ENCODE measurements at regions not wholly inside any gene's neighbourhood (a gene's known extent, or its start where the extent isn't known, plus 50 kb on each side); places are given as distances from the start of the nearest gene placed in this dataset.

DNA sequence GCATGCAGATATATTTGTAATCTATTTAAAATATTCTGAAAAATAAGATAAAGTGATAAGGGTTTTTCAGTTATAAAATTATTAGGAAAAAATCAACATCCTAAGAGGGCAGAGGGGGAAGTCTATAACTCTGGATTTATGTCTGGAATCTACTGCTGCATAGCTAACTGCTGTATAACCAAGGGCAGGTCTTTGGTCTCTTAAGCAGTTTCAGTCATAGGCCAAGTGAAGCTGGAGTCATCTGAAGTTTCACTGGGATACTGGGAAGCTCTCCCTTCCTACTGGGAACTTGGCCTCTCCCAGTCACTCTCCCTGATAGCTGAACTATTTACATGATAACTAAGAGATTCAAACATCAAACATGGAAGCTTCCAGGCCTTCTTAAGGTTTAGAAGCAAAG, 1409.9 kb upstream of the PCDH7 start:
- TF ChIP-seq EP300 (IDR thresholded peaks at IDR 0.05): no peak
- TF ChIP-seq POLR2AphosphoS5 (IDR thresholded peaks at IDR 0.05): no peak
